ENCODE measurements at regions not wholly inside any gene's neighbourhood (a gene's known extent, or its start where the extent isn't known, plus 50 kb on each side); places are given as distances from the start of the nearest gene placed in this dataset.

- TF ChIP-seq POLR2A (IDR thresholded peaks at IDR 0.05; ENCODE audit: low read depth, low read length) (no peak), POLR2AphosphoS5 (IDR thresholded peaks at IDR 0.05; ENCODE audit: low read depth, low read length) (no peak)
Observed at GRCh38 chr1:224825525-224826000, 103.9 kb upstream of the DNAH14 start.
